Stimulated activated naive CD4-positive, alpha-beta T cell (primary cell): ENCODE measurements at regions not wholly inside any gene's neighbourhood (a gene's known extent, or its start where the extent isn't known, plus 50 kb on each side); places are given as distances from the start of the nearest gene placed in this dataset.

Source experiments
- DNase-seq, 6 experiments: peaks; one replicate each; lab custom pipeline; 2025; lab: John Stamatoyannopoulos, UW

DNA sequence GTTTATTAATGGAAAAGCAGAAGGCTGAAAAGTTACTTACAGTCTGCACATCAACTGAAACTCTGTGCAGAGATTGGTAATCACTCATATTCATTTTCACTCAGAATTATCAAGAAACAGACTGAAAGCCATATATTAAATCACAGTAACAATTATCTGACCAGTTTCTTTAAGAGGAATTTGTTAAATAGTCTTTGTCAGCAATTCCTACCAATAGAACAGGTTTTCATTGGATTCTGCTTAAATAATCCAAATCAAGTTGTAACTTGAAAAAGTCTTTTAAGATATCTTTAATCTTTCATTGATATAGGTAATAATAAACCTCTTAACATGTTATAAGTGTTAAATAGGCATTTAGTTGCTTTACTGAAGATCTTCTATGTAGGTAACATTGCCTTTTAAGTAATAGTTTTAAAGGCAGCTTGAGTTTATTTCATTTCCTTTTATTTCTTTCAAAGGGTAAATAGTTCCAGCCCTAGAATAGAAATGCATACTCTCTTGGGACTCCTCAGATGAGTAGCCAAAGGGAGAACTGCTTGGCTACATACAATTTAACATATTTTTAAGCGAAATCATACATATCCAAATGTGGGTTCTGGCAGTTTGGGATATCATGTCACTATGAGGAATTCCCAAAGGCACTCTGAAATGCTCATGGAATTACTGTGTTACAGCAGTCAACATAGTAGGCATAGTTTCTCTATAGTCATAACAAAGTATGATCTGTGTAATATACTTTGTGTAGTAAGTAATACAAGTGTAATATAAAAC is 326.0 kb upstream of the SPRY2 start:
- DNase-seq, result no peak

DNA sequence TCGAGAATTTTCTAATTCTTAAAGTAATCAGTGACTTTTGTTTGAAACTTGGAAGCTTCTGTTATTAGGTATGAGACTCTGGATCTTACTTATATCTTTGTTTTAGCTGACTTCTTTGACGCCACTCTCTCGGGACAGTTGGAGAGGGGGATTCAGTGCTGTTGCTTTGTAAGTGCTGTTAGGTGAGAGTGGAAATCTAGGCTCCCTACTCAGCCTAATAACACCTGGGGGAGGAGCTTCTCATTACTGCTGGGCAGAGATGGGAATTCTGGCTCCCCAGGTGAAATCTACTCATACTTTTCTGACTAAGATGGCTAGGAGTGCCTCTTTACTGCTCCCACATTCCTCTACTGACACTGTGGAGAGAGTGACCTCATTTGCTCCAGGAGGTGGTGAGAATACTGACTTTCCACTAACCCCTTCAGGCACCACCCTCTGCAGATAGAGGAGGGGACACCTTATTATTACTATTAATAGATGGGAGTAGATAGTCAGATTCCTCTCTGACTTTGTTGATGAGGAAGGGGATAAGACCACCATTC is 324.9 kb upstream of the SPRY2 start:
- no peak for DNase-seq

DNA sequence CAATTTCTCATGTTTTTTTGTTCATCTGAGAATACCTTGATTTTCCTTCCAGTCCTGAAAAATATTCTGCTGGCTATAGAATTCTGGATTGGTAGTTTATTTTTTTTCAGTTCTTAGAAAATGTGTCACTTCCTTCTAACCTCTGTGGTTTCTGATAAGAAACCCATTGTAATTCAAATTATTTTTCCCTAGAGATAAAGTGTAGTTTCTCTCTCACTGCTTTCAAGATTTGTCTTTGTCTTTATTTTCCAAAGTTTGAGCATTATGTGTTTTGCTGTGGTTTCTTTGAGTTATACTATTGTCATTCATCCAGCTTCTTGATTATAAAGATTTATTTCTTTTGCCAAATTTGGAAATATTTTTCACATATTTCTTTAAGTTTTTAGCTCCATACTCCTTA is 324.0 kb upstream of the SPRY2 start:
- no peak for DNase-seq

DNA sequence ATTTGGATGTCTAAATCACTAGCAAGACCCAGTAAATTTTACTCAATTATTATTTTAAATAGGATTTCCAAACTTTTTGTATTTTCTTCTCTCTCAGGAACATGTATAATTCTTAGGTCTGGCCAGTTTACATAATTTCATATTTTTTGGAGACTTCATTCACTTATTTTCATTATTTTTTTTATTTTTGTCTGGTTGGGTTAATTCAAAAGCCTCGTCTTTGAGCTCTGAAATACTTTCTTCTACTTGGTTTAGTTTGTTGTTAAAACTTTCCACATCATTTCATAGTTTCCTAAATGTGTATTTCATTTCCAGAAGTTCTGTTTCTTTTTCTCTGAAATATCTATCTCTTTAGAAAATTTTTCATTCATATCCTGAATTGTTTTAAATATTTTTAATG is 322.9 kb upstream of the SPRY2 start:
- no peak for DNase-seq

DNA sequence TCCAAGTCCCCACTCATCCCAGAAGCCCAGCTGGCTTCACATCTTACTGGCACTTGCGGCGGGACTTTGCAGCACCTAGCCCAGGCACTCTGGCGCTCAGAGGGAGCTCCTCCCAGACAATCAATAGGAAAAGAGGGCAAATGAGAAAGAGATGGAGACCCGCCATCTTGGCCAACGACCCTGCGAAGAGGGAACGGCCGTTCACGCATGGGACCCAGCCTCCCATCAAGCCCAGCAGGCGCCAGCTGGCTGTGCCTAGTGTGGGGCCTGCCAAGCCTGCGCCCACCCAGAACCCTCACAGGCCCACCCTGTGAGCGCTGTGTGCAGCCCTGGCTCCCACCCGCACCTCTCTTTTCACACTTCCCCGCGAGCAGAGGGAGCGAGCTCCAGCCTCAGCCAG is 317.8 kb upstream of the SPRY2 start:
- no peak for DNase-seq

DNA sequence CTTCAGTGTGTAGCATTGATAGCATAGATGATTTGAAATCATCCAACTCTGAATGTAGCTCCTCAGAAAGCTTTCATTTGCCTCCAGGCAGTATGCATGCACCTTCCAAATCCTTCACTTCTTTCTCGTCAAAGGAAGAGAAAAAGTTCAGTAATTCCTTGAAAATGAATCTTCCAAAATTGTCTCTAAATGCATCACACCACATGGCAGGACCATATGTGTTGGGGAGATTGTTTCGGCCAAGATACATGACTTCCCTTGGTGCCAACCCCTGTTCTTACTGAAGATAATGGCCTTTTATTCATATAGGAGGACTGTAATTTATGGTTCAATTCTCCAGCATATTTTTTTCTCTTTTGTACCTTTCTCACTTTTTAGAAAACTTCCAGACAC is 315.6 kb upstream of the SPRY2 start:
- no peak for DNase-seq

DNA sequence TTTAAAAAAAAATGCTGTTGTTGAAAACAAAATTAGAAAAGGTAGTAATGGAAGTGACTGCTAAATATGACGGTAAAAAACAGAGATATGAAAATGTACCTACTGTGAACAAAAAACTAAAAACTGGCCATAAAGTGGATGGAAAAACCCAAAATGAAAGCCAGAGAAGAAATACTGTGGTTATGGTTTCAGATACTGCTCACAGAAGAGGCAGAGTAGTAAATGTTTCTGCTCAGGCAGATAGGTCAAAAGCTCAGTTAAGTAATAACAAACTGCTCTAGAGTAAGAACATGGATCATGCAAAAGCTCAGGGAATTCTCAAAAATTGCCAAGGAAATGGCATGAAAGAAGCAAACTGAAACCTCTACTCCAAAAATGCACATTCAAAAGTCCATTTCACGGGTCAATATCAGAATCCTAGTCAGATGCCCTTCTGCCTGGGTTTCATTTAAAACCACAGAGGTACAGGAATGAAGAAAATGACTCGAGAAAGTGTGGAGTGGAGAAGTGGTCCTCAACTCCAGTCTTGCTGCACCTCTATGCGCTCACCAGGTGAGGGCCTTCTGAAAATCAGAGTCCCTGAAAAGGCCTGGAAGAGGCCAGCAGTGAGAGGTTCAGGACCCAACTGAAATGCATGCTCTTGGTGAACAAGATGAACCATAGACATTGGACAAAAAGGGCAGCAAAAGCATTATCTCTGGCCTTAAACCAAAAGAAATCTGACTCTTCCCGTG is 315.0 kb upstream of the SPRY2 start:
- DNase-seq, result no peak

DNA sequence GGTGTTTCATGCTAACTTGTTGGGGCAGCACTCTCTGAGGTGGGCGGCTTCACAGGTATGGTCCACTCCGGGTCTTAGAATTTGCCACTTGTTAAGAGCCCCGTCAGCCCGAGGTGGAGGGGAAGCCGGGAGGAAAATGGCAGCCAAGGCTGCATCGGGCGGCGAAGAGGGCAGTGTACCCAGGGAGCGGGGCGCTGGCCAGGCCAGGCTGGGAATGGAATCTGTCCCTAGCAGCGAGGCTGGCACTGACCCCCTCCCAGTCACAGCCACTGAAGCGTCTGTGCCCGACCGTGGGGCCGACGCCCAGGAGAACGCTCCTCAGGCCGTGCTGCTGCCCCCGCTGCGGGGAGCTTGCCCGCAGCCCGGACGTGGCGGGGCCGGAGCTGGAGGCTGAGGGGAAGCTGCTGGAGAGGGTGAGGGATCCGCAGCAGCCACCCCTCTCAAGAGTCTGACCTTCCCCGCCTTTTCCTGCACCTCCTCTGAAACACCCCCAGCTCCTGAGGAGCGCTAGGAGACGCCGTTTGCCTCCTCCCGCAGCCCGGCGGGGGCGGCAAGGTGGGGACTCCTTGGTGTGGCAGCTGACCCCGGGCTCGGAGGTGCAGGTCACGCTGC is 313.8 kb upstream of the SPRY2 start:
- DNase-seq, result no peak

DNA sequence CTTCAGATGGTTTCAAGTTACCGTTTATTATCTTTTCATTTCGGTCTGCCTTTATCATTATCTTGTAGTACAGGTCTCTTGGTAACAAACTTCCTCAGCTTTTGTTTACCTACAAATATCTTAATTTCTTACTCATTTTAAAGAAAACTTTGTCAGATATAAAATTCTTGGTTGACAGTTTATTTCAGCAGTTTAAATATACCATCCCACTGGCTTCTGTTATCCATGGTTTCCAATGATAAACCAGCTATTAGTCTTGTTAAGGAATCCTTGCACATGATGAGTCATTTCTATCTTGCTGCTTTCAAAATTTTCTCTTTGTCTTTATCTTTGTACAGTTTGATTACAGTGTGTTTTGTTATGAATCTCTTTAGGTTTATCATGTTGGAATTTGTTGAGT is 308.3 kb upstream of the SPRY2 start:
- no peak for DNase-seq

DNA sequence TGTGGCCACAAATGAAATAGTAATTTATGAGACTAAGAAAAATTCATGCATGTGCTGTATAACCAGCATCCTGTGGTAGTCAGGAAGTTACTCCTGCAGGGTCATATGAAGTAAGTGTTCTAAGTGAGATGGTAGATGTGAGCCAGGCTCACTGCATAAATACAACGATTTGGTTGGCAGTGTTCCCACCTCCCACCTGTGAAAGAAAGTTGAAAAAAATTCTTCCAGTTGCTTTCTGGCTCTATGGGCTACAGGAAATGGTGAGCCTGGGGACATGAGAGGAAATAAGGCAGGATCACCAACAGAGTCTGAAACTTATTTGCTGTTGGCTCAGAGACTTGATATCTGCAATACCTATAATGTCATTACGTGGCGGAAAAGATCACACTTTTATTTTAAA is 301.7 kb upstream of the SPRY2 start:
- DNase-seq, result no peak

DNA sequence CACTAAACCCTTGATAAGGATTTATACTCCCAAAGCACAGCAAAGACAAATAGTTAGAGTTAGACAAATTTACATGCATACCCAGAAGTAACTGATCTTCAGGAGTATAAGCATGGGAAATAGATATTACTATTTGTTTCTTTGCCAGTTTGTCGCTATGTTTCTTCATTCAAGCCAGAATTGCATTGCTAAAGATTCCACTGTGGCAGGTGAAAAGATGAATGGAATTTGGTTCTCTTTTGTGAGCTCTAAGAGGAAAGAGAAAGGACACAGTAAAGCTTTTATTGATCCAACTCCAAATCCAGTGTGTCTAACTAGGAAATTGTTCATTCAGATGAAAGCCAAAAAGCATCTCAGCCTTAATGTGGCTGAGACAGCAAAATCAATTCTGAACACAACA is 292.3 kb upstream of the SPRY2 start:
- no peak for DNase-seq

DNA sequence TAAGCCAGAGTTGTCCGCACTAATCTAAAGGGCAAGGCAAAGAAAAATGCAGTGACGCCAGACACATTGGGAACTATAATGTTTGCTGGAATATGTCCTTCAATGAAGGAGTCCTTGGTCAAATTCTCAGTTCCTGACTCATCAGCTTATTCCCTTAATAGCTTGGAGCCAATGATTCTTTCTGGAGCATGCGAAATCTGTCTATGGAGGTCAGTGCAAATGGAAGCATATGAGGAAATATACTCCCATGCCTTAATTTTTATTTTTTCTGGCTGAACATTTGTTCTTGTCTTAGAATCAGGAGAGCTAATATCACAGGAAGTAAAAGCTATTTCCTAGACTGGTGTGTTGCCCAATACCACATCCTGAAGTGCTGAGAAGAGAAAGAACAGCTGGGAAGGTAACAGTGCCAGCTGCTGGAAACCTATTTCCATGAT is 289.8 kb upstream of the SPRY2 start:
- no peak for DNase-seq

DNA sequence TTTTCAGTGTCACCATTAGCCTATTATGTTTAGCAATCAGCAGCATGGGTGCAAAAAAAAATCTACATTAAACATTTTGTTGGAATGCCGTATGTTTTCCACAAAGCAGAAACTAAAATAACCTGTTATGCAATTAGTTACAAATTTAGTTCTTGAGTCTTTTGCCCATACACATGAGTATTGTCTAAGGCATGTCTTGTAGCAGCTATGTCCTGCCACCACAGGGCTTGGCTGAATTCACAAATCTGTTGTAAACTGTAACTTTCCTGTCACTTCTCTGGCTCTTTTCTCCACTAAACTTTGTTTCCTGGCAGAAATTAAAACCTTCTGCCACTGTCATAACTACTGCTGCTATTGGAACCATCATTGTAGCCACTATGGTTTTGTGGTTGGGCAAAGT is 277.9 kb upstream of the SPRY2 start:
- DNase-seq, result no peak

DNA sequence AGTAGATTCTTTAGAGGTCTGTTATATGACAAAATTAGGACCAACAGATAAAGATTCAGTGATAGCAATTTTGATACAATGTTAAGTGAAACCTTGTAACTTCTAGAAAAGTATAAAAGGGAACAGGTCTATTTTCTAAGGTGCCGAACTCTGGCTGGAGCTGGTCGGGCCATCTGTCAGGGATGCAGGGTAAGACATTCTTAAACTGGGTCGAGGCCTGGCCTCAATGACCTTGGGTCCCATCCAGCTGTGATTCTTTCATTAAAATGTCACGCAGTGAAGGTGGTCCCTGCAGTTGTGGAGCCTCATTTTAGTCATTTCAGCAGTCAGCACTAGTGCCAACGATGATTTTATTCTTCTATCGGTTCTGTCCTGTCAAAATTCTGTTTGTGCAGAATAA is 271.9 kb upstream of the SPRY2 start:
- no peak for DNase-seq

DNA sequence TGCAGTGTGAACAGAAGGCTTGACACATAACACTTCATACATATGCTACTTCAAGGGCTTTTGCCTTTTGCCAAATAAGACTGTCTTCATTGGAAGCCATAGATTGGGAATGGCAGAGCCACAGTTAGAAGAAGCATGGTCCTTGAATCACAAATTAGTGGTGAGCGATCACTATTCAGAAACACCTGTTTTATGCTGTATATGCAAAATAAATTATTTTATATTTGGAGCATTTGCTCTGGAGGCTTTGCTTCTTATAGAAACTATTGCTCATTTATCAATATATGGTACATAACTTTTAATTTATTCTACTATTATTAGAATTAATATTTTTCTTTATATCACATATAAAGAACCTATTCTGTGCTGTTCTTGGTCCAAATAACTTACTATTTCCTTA is 270.4 kb upstream of the SPRY2 start:
- DNase-seq, result no peak

DNA sequence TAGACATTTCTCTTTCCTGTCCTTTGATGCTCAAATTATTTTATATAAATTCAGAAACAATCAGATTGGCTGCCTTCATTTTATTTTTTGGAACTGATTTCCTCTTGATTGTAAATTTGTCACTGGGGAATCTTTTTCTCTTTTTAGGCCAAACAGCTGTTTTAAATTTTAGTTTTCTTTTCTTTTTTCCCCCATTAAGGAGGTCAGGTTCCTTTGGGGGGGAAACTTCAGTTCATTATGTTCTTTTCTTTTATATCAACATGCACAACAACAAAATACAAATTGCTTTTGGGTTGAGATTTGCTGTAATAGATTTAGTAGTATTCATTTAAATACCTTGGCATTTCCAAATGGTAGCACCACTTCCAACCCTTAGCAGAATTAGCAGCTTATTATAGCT is 264.8 kb upstream of the SPRY2 start:
- DNase-seq, result no peak

DNA sequence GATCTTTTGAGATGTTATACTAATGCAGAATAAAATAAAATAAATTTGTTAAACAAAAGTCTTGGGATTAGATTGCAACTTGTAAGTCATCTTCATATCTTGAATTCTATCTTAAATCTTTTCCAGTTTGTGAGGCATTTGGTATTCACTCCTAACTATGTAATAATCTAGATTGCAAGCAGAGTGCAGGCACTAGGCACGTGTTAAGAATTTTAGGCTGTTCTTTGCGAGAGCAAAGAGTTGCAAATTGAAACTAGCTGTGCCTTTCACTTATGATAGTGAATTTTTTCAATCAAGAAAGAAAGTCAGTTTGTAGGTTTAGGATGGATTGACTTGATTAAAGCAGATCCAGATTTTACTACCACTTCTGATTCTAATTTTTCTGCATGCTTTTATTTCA is 264.1 kb upstream of the SPRY2 start:
- DNase-seq, result no peak

DNA sequence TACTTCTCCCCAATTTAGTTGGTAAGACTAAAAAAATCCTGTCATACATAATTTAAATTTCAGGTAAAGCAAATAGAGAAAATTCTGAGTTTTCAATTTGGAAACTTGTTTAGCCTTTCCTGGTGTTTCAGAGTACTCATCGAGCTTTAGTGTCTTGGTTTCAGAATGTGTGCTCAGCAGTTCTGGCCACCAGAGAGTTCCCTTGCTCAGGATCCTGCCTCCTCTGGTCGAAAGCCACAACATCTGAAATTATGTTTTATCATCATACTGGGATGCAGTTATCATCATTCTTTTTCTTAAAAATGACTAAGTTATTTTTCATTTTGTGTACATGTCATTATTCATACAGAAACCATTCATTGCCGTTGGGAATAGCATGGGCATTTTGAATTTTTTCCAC is 263.2 kb upstream of the SPRY2 start:
- no peak for DNase-seq

DNA sequence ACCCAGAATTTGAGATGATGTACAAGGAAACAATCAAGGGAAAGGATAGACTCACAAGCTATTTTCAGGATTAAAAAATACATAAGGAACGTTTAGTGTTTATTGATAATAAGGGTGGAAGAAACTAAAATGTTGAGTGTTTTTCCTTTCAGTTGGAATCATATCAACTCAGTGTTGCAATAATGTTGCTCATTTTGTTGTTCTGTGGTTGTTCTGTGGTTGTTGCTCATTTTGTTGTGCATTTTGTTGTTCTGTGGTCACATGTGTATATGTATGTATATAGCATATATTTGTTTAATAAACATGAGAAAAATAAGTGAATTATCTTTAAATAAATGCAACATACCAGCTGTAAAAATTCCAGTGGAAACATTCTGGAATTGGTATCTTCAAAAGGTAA is 262.4 kb upstream of the SPRY2 start:
- DNase-seq, result no peak

DNA sequence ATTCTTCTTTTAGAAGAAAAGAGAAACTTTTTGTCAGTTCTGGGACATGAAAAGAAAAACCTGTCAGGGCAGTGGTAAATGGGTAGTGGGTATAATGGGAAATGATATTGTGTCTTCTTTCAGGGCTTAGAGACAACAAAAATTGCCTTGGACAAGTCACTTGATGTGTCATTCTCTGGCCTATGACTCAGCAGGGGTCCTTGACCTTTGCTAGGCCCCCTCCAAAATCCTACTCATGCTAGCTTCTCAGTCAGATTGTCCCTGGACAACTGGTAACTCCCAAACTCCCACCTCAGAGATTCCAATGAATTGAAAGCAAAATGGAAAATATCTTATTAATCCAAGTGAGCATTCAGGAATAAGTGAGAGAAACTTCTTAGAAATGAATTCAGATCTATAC is 258.8 kb upstream of the SPRY2 start:
- DNase-seq, result no peak

DNA sequence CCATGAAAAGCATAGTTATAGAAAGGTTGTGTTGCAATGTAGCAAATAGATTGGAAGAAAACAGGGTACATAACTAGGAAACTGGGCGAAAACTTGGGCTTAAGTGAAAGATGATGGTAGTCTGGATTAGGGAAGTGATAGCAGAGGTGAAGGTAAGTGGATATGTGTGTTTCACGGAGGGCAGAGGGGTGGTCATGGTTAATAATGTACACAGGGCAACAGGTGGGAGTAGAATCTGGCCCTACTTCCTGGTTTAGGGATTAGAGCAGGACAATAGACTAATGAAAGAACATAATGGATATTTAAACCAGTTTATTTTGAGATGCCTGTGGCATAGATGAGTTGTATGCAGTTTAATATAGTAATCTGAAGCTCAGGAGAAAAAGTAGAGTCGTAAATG is 257.3 kb upstream of the SPRY2 start:
- DNase-seq, result no peak

DNA sequence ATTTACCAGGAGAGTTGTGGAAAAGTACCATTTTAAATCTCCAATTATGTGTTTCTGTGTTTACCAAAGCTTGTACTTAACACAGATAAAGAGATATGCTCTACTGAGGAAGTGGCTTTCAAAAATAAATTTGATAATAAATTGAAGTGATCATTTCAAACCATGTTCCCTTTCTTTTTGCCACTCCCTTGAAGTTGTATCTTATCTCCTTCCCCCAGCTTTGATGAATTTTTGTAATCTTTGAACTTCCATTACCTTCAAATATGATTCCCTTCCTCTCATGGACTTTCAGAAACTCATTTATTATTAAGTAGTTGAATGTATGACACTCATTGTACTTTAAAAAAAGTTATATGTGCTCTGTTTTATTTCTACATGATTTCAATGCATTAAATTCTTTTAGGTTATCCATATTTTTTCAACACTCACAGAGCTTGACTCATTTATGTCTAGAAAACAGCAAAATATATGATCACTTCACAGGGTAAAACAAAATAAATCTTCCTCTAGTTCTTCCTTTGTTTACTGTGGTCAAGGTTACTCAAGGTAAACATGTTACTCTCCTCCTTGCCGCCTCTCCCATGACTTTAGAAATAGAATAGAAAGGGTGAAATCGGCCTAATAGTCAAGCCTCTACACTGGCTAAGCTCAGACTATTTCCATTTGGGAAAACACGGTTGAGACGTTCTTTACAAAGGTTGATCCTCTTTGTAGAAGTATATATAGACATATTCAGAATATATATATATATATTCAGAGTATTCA is 251.2 kb upstream of the SPRY2 start:
- DNase-seq, result no peak
